ENCODE measurements at regions not wholly inside any gene's neighbourhood (a gene's known extent, or its start where the extent isn't known, plus 50 kb on each side); places are given as distances from the start of the nearest gene placed in this dataset.
"Not testable (repeated sequence)": the region's sequence is repeated elsewhere in the genome, so short reads cannot be mapped to it uniquely, and the experiment has no call there.

DNA sequence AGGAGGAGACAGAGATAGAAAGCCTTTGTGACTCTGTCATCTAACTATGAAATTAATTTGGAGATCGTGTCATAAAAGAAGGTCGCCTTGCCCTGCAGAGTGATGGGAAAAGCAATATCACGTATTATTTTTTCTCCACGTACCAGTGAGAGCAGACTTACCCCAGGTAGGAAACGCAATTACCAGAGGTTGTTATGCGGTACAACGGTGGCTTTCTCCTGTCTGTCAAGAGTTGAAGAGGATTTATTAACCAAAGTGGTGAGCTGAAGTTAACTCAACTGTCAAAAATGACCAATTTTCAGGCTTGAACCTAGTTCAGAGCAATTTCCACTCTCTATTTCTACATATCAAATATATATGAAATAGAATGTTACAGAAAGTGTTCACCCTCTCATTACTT, 282.6 kb upstream of the PFKP start:
- no peak for TF ChIP-seq SUZ12 (IDR thresholded peaks at IDR 0.05; ENCODE audit: extremely low read depth, insufficient read depth, insufficient read length)
- no peak for TF ChIP-seq ZNF274 (IDR thresholded peaks at IDR 0.05; ENCODE audit: low read depth, low read length)
- TF ChIP-seq YY1 (IDR thresholded peaks at IDR 0.05; ENCODE audit: insufficient read depth, insufficient read length), result no peak
- no peaks in the 10 kb centered on the region for H3K27me3 ChIP-seq (ENCODE audit: insufficient read depth, insufficient read length)
- no peak overlapping the region for H3K9ac ChIP-seq (ENCODE audit: insufficient read length, low read depth)
- no peak overlapping the region for H3K4me3 ChIP-seq (ENCODE audit: insufficient read length, low read depth)
- H3K4me1 ChIP-seq (ENCODE audit: insufficient read depth, insufficient read length), result no peaks in the 10 kb centered on the region
- no peak for DNase-seq (ENCODE audit: low read depth, low spot score)
- no peaks in the 10 kb centered on the region for H3K36me3 ChIP-seq (ENCODE audit: insufficient read depth, insufficient read length, low read length)
- no peaks in the 10 kb centered on the region for H3K9me3 ChIP-seq (ENCODE audit: insufficient read depth, low read length)

DNA sequence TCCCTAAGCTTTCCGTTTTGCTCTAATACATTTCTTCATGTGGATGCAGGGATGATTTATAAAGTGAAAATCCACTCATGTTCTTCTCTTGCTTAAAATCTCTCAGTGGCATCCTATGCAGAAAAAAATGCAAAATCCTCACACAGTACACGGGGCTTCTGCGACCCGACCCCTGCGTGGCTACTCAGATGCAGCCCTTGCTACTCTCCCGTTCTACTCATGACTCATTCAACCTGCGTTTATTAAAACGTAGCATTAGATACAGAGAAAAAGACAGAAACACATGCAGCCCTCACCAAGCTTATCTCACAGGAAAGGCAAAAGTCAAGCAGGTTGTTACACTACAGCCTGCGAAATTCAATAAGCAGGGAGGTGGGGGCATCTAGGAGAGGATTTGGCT, 284.4 kb upstream of the PFKP start:
- Histone ChIP-seq H3K4me1 (ENCODE audit: insufficient read depth, insufficient read length) (no peaks in the 10 kb centered on the region), H3K36me3 (ENCODE audit: insufficient read depth, insufficient read length, low read length) (no peaks in the 10 kb centered on the region), H3K9ac (ENCODE audit: insufficient read length, low read depth) (no peak overlapping the region), H3K9me3 (ENCODE audit: insufficient read depth, low read length) (no peaks in the 10 kb centered on the region), H3K4me3 (ENCODE audit: insufficient read length, low read depth) (no peak overlapping the region), H3K27me3 (ENCODE audit: insufficient read depth, insufficient read length) (no peaks in the 10 kb centered on the region)
- DNase-seq (ENCODE audit: low read depth, low spot score), result no peak
- TF ChIP-seq ZNF274 (IDR thresholded peaks at IDR 0.05; ENCODE audit: low read depth, low read length), result no peak
- TF ChIP-seq YY1 (IDR thresholded peaks at IDR 0.05; ENCODE audit: insufficient read depth, insufficient read length), result no peak
- TF ChIP-seq SUZ12 (IDR thresholded peaks at IDR 0.05; ENCODE audit: extremely low read depth, insufficient read depth, insufficient read length), result no peak

DNA sequence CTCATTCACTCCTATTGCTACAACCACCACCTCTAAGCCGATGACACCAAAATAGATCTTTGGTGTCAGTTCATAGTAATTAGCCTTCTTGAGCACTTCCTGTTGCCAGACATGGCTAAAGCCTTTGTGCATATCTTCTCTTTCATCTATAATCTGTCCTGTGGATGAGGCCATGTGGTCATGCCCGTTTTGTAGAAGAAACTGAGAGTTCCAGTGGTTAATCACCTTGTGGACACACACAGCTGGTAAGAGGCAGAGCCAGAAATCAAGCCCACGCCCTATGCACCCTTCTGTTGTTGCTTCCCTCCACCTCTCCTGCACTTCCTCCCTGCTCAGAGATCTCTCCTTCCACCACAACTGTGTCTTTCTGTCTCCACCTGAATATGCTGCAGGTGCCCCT, 285.1 kb upstream of the PFKP start:
- H3K27me3 ChIP-seq (ENCODE audit: insufficient read depth, insufficient read length), result no peaks in the 10 kb centered on the region
- no peak for TF ChIP-seq ZNF274 (IDR thresholded peaks at IDR 0.05; ENCODE audit: low read depth, low read length)
- no peak for TF ChIP-seq YY1 (IDR thresholded peaks at IDR 0.05; ENCODE audit: insufficient read depth, insufficient read length)
- TF ChIP-seq SUZ12 (IDR thresholded peaks at IDR 0.05; ENCODE audit: extremely low read depth, insufficient read depth, insufficient read length), result no peak
- H3K4me1 ChIP-seq (ENCODE audit: insufficient read depth, insufficient read length), result no peaks in the 10 kb centered on the region
- no peak for DNase-seq (ENCODE audit: low read depth, low spot score)
- H3K4me3 ChIP-seq (ENCODE audit: insufficient read length, low read depth), result no peak overlapping the region
- no peaks in the 10 kb centered on the region for H3K36me3 ChIP-seq (ENCODE audit: insufficient read depth, insufficient read length, low read length)
- no peaks in the 10 kb centered on the region for H3K9me3 ChIP-seq (ENCODE audit: insufficient read depth, low read length)
- no peak overlapping the region for H3K9ac ChIP-seq (ENCODE audit: insufficient read length, low read depth)

DNA sequence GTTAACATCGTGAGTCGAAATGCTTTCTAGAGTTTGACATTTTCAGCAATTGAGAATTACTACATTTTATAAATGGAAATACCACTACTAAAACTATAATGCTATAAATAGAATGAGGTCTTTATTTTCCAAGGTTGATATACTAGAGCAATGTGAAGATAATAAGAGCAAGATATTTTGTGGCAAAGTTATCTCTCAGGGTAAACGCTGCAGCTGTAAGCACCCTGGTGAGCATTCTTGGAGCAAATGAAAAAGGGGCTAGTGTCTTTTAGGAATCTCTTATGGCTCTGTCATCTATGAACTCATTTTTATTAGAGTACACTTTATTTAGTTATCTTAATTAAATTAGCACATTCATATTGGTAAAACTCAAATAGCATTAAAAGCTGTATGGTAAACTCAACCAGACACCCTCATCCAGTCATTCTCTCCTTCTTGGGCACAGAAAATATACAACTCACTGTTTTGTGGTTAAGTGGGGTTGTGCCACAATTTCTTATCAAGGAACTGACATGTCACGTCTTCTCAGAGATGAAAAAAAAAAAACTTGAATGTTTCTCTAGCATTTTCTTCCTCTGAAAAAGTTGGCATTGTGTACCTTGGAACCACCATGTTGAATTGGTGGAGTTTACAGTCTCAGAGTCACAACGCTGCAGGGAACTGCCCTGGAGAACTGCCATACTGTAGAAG, 289.5 kb upstream of the PFKP start:
- no peaks in the 10 kb centered on the region for H3K4me1 ChIP-seq (ENCODE audit: insufficient read depth, insufficient read length)
- no peaks in the 10 kb centered on the region for H3K27me3 ChIP-seq (ENCODE audit: insufficient read depth, insufficient read length)
- H3K9ac ChIP-seq (ENCODE audit: insufficient read length, low read depth), result no peak overlapping the region
- H3K9me3 ChIP-seq (ENCODE audit: insufficient read depth, low read length), result no peaks in the 10 kb centered on the region
- no peaks in the 10 kb centered on the region for H3K36me3 ChIP-seq (ENCODE audit: insufficient read depth, insufficient read length, low read length)
- TF ChIP-seq ZNF274 (IDR thresholded peaks at IDR 0.05; ENCODE audit: low read depth, low read length) (no peak), YY1 (IDR thresholded peaks at IDR 0.05; ENCODE audit: insufficient read depth, insufficient read length) (no peak), SUZ12 (IDR thresholded peaks at IDR 0.05; ENCODE audit: extremely low read depth, insufficient read depth, insufficient read length) (no peak)
- DNase-seq (ENCODE audit: low read depth, low spot score), result no peak
- no peak overlapping the region for H3K4me3 ChIP-seq (ENCODE audit: insufficient read length, low read depth)

DNA sequence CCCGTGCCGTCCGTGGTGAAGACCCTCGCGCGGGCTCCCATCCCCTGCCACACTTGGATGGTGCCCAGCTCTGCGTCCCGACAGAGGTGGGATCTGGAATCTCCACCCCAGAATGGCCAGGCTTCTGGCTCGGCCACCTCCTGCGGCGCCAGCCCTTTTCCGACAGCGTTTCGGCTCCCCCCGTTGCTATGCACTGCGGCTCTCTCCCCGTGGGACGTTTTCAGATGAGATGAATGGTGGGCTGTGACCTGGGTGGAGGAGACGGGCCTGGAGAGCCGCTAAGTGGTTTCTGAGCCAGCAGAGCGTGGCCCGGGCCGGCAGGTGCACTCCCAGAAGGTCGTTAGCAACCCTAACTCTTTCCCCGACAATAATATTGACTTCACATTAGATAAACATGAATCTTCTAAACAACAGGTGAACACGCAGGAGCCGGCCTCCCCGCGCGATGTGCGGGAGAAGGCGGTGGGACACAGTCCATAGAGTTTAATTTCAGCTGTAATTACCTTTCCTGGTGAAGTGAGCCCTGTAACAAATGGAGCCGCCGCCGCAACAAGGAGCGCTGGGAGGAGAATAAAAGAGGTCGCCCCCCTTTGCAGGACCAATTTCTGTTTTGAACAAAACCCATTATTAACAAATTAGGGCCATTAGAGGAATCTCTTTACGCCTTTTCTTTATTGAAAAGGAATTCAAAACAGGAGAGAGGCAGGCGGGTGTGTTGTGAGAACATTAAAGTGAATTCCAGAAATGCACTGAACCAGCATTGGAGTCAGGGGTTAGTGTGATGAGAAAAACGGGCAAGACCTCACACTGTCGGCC, 294.3 kb upstream of the PFKP start:
- no peaks in the 10 kb centered on the region for H3K4me1 ChIP-seq (ENCODE audit: insufficient read depth, insufficient read length)
- no peak overlapping the region for H3K9ac ChIP-seq (ENCODE audit: insufficient read length, low read depth)
- H3K36me3 ChIP-seq (ENCODE audit: insufficient read depth, insufficient read length, low read length), result no peaks in the 10 kb centered on the region
- TF ChIP-seq YY1 (IDR thresholded peaks at IDR 0.05; ENCODE audit: insufficient read depth, insufficient read length) (no peak), SUZ12 (IDR thresholded peaks at IDR 0.05; ENCODE audit: extremely low read depth, insufficient read depth, insufficient read length) (no peak), ZNF274 (IDR thresholded peaks at IDR 0.05; ENCODE audit: low read depth, low read length) (no peak)
- DNase-seq (ENCODE audit: low read depth, low spot score), result no peak
- no peak overlapping the region for H3K4me3 ChIP-seq (ENCODE audit: insufficient read length, low read depth)
- H3K27me3 ChIP-seq (ENCODE audit: insufficient read depth, insufficient read length), result no peaks in the 10 kb centered on the region
- H3K9me3 ChIP-seq (ENCODE audit: insufficient read depth, low read length), result no peaks in the 10 kb centered on the region

DNA sequence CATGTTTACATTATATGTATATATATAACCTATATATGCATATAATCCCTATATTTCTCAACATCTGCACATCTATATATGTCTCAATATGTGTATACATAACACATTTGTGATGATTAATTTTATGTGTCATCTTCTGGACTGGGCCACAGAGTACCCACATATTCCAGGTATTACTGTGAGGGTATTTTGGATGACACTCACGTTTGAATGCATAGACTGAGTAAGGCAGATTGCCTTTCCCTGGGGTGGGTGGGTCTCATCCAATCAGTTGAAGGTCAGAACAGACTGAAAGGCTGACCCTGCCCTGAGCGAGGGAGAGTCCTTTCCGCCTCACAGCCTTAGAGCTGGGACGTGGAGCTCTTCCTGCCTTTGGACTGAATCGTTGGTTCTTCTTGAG, 295.2 kb upstream of the PFKP start:
- Histone ChIP-seq H3K36me3 (ENCODE audit: insufficient read depth, insufficient read length, low read length) (no peaks in the 10 kb centered on the region), H3K9ac (ENCODE audit: insufficient read length, low read depth) (no peak overlapping the region), H3K4me1 (ENCODE audit: insufficient read depth, insufficient read length) (no peaks in the 10 kb centered on the region), H3K27me3 (ENCODE audit: insufficient read depth, insufficient read length) (no peaks in the 10 kb centered on the region), H3K9me3 (ENCODE audit: insufficient read depth, low read length) (no peaks in the 10 kb centered on the region), H3K4me3 (ENCODE audit: insufficient read length, low read depth) (no peak overlapping the region)
- DNase-seq (ENCODE audit: low read depth, low spot score), result no peak
- TF ChIP-seq SUZ12 (IDR thresholded peaks at IDR 0.05; ENCODE audit: extremely low read depth, insufficient read depth, insufficient read length), result no peak
- TF ChIP-seq YY1 (IDR thresholded peaks at IDR 0.05; ENCODE audit: insufficient read depth, insufficient read length), result no peak
- no peak for TF ChIP-seq ZNF274 (IDR thresholded peaks at IDR 0.05; ENCODE audit: low read depth, low read length)

DNA sequence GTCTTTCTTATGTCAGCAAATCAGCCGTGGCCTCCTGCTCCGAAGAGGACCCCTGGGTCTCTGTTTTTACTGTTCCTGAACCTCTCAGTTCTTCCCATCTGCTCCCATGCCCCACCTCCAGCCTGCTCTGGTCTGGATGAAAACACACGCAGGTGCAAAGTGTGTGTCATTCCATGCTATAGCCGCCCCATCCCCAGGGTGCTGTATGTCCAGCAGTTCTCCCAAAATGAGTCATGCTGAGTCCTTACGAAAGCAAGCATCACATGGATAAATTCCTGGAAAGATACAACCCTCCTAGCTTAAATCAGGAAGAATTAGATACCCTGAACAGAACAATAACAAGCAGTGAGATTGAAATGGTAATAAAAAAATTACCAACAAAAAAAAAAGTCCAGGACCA, 300.1 kb upstream of the PFKP start:
- not testable (repeated sequence) for H3K9ac ChIP-seq (ENCODE audit: insufficient read length, low read depth); DNase-seq (ENCODE audit: low read depth, low spot score); H3K27me3 ChIP-seq (ENCODE audit: insufficient read depth, insufficient read length); H3K36me3 ChIP-seq (ENCODE audit: insufficient read depth, insufficient read length, low read length); H3K4me3 ChIP-seq (ENCODE audit: insufficient read length, low read depth); H3K9me3 ChIP-seq (ENCODE audit: insufficient read depth, low read length); H3K4me1 ChIP-seq (ENCODE audit: insufficient read depth, insufficient read length)

Measured in NT2/D1 (cell line).